Progenitor cell of endocrine pancreas (in vitro differentiated cells): ENCODE measurements at regions not wholly inside any gene's neighbourhood (a gene's known extent, or its start where the extent isn't known, plus 50 kb on each side); places are given as distances from the start of the nearest gene placed in this dataset.
"Not testable (repeated sequence)": the region's sequence is repeated elsewhere in the genome, so short reads cannot be mapped to it uniquely, and the experiment has no call there.

Source experiments
- DNase-seq: peaks from one replicate; pipeline ENCODE4 v3.0.0; 2021; ENCODE audit warnings: low spot score; ENCODE audit not compliant: unreplicated experiment
- H3K27ac Mint-ChIP-seq: 2 replicates; pipeline ENCODE4 v1.8.0; 2021; ENCODE audit warnings: mild to moderate bottlenecking, moderate library complexity, mixed read lengths
- H3K27me3 Mint-ChIP-seq: 2 replicates; pipeline ENCODE4 v1.8.0; 2021; ENCODE audit warnings: mixed read lengths
- H3K36me3 Mint-ChIP-seq: 2 replicates; pipeline ENCODE4 v1.8.0; 2022; ENCODE audit warnings: mixed read lengths; ENCODE audit not compliant: insufficient read depth
- H3K4me1 Mint-ChIP-seq: 2 replicates; pipeline ENCODE4 v1.8.0; 2021; ENCODE audit warnings: low read depth, mixed read lengths
- H3K4me3 Mint-ChIP-seq: 2 replicates; pipeline ENCODE4 v1.8.0; 2021; ENCODE audit warnings: low read depth, mild to moderate bottlenecking, moderate library complexity, mixed read lengths
- H3K9me3 Mint-ChIP-seq: 2 replicates; pipeline ENCODE4 v1.8.0; 2021; ENCODE audit warnings: low read depth, mixed read lengths
- CTCF ChIP-seq: fragments of 200-600 bp; sonication (generic); IDR thresholded peaks from one replicate; pipeline ENCODE4 v1.5.0; 2021; ENCODE audit warnings: antibody characterized with exemption, mild to moderate bottlenecking; ENCODE audit not compliant: unreplicated experiment

- Mint-ChIP-seq H3K4me1 (no peaks in the 10 kb centered on the region), H3K36me3 (peaks cover 2% of the 10 kb centered on the region), H3K9me3 (peaks cover 18% of the 10 kb centered on the region), H3K27ac (no peak overlapping the region), H3K4me3 (no peak overlapping the region), H3K27me3 (peaks cover 4% of the 10 kb centered on the region)
- TF ChIP-seq CTCF = no peak
- no peak for DNase-seq
Observed at GRCh38 chrX:107360788-107361360, 88.6 kb upstream of the FRMPD3 start.

GRCh38 chrX:107370185-107370584 is 79.3 kb upstream of the FRMPD3 start:
- not testable (repeated sequence) for H3K27ac Mint-ChIP-seq, H3K27me3 Mint-ChIP-seq, DNase-seq, H3K9me3 Mint-ChIP-seq, H3K4me1 Mint-ChIP-seq, H3K4me3 Mint-ChIP-seq, H3K36me3 Mint-ChIP-seq

GRCh38 chrX:107374132-107374531 is 75.3 kb upstream of the FRMPD3 start:
- no peak overlapping the region for H3K27ac Mint-ChIP-seq
- H3K27me3 Mint-ChIP-seq = no peaks in the 10 kb centered on the region
- no peaks in the 10 kb centered on the region for H3K36me3 Mint-ChIP-seq
- DNase-seq = no peak
- H3K9me3 Mint-ChIP-seq = peaks cover 5% of the 10 kb centered on the region
- H3K4me3 Mint-ChIP-seq = no peak overlapping the region
- H3K4me1 Mint-ChIP-seq = no peaks in the 10 kb centered on the region
- TF ChIP-seq CTCF = no peak

- H3K4me1 Mint-ChIP-seq = no peaks in the 10 kb centered on the region
- no peaks in the 10 kb centered on the region for H3K36me3 Mint-ChIP-seq
- peaks cover 8% of the 10 kb centered on the region for H3K9me3 Mint-ChIP-seq
- H3K4me3 Mint-ChIP-seq = no peak overlapping the region
- H3K27ac Mint-ChIP-seq = no peak overlapping the region
- H3K27me3 Mint-ChIP-seq = no peaks in the 10 kb centered on the region
- TF ChIP-seq CTCF = no peak
- DNase-seq = no peak
Observed at GRCh38 chrX:107374831-107375230, 74.6 kb upstream of the FRMPD3 start.

- peaks cover 17% of the 10 kb centered on the region for H3K9me3 Mint-ChIP-seq
- H3K36me3 Mint-ChIP-seq, DNase-seq, H3K27ac Mint-ChIP-seq, H3K4me1 Mint-ChIP-seq, H3K27me3 Mint-ChIP-seq, H3K4me3 Mint-ChIP-seq: not testable (repeated sequence)
Observed at GRCh38 chrX:107376186-107376585, 73.3 kb upstream of the FRMPD3 start.

GRCh38 chrX:107384397-107385105 is 64.9 kb upstream of the FRMPD3 start:
- no peak overlapping the region for H3K27ac Mint-ChIP-seq
- TF ChIP-seq CTCF = no peak
- H3K4me3 Mint-ChIP-seq = no peak overlapping the region
- H3K4me1 Mint-ChIP-seq = peaks cover 9% of the 10 kb centered on the region
- H3K36me3 Mint-ChIP-seq = no peaks in the 10 kb centered on the region
- peaks cover 42% of the 10 kb centered on the region for H3K9me3 Mint-ChIP-seq
- H3K27me3 Mint-ChIP-seq = peaks cover 10% of the 10 kb centered on the region
- no peak for DNase-seq
